ENCODE measurements at regions not wholly inside any gene's neighbourhood (a gene's known extent, or its start where the extent isn't known, plus 50 kb on each side); places are given as distances from the start of the nearest gene placed in this dataset.
A peak's percentile ranks its signal among the peaks of the same experiment; 100 is the strongest.

DNA sequence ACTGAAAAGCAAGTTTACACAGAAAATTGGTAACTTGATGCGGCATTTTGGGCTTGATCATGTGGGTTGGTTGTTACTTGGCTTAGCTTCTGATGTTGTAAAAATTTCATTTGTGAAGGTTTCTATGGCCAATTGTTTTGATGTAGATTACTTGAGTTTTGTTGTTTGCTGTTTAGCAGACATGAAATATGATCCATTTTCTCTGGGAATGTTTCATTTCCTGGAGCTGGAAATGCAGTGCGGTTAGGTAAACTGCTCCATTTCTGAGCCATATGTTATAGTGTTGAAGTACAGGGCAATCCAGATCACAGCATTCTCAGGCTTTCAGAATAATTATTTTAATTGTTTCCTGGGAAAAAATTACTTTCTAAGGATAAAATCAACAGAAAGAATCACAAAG is 396.9 kb downstream of the ENC1 start:
- no TSS peak for BruUV-seq (replicated peaks)
- DNase-seq (ENCODE audit: low read depth, low spot score) (peak; percentile 61), FAIRE-seq (peak; percentile 67)

More for the DNA sequence above, 396.9 kb downstream of the ENC1 start:
- dilution Hi-C loops (cut with MboI; ENCODE audit: extremely low pct_ligation_motif_present, low sequenced_read_pairs) (no loop called here), intact Hi-C loops (cut with micrococcal nuclease) (loop anchor here (2.0 kb wide), 1 partner anchor 13 kb away; no protein-coding TSS in a partner anchor)
- no peak overlapping the region for H3K27ac ChIP-seq (ENCODE audit: insufficient read depth, low read depth, low read length)
- ChIA-PET POLR2A (no interaction called here), CTCF (interaction anchor here (0.7 to 1.2 kb wide), 3 partner anchors 14 to 30 kb away, joined by 3 read pairs; no protein-coding TSS in a partner anchor)
- H3K4me1 ChIP-seq (ENCODE audit: control insufficient read depth, extremely low read depth, insufficient read depth, low read length) = peaks cover 8% of the 10 kb centered on the region
- no peaks in the 10 kb centered on the region for H3K9me3 ChIP-seq (replicated peaks; ENCODE audit: control insufficient read depth, insufficient read depth, low read length)
- H3K9me1 ChIP-seq (replicated peaks; ENCODE audit: control insufficient read depth, extremely low read depth, insufficient read depth, low read length) = no peaks in the 10 kb centered on the region
- no peak overlapping the region for H3K9ac ChIP-seq (replicated peaks; ENCODE audit: extremely low read depth, insufficient read depth, low read length)
- H2AFZ ChIP-seq (ENCODE audit: low read depth, low read length) = no peak overlapping the region
- no peak overlapping the region for H3K4me3 ChIP-seq (replicated peaks in 1 of 3; ENCODE audit: insufficient read depth in 1 of 3, low read depth in 1 of 3, low read length in 3 of 3)
- H4K20me1 ChIP-seq (replicated peaks; ENCODE audit: control insufficient read depth, extremely low read depth, insufficient read depth, low read length) = no peaks in the 10 kb centered on the region
- H3K4me2 ChIP-seq (ENCODE audit: insufficient read depth, low read length) = no peak overlapping the region
- H3K79me2 ChIP-seq (ENCODE audit: control insufficient read depth, insufficient read depth, low read length) = no peaks in the 10 kb centered on the region
- H3K27me3 ChIP-seq (ENCODE audit: control insufficient read depth in 2 of 2, insufficient read depth in 2 of 2, low read length in 2 of 2) = peaks cover 4 to 8% of the 10 kb centered on the region in 2 experiments
- TF ChIP-seq, protein P1, sequence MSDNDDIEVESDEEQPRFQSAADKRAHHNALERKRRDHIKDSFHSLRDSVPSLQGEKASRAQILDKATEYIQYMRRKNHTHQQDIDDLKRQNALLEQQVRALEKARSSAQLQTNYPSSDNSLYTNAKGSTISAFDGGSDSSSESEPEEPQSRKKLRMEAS (IDR thresholded peaks at IDR 0.05; ENCODE audit: insufficient read depth, insufficient read length) = no peak
- TF ChIP-seq FOS (IDR thresholded peaks at IDR 0.05; ENCODE audit: borderline replicate concordance, insufficient read depth, low read length) = no peak
- TF ChIP-seq MYC (IDR thresholded peaks at IDR 0.05; ENCODE audit: low read depth, low read length) = no peak
- no peak for TF ChIP-seq POLR2AphosphoS5 (IDR thresholded peaks at IDR 0.05; ENCODE audit: insufficient read depth, low read depth, low read length)
- TF ChIP-seq, protein P2, sequence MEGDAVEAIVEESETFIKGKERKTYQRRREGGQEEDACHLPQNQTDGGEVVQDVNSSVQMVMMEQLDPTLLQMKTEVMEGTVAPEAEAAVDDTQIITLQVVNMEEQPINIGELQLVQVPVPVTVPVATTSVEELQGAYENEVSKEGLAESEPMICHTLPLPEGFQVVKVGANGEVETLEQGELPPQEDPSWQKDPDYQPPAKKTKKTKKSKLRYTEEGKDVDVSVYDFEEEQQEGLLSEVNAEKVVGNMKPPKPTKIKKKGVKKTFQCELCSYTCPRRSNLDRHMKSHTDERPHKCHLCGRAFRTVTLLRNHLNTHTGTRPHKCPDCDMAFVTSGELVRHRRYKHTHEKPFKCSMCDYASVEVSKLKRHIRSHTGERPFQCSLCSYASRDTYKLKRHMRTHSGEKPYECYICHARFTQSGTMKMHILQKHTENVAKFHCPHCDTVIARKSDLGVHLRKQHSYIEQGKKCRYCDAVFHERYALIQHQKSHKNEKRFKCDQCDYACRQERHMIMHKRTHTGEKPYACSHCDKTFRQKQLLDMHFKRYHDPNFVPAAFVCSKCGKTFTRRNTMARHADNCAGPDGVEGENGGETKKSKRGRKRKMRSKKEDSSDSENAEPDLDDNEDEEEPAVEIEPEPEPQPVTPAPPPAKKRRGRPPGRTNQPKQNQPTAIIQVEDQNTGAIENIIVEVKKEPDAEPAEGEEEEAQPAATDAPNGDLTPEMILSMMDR (IDR thresholded peaks at IDR 0.05; ENCODE audit: extremely low read depth in 1 of 2, insufficient read depth in 1 of 2, low read depth in 1 of 2, low read length in 2 of 2) = no peak
- no peak for TF ChIP-seq JUN (IDR thresholded peaks at IDR 0.05; ENCODE audit: borderline replicate concordance, insufficient read depth, insufficient read length, low read depth)
- TF ChIP-seq GATA2 (IDR thresholded peaks at IDR 0.05; ENCODE audit: insufficient read depth, insufficient read length, low read depth, low read length) = no peak
- no peak for TF ChIP-seq EZH2 (IDR thresholded peaks at IDR 0.05; ENCODE audit: borderline replicate concordance, low read depth, low read length, severe bottlenecking)
- no peak for TF ChIP-seq POLR2A (IDR thresholded peaks at IDR 0.05; ENCODE audit: low read depth, low read length)
- H3K36me3 ChIP-seq (ENCODE audit: control insufficient read depth in 2 of 2, extremely low read depth in 1 of 2, insufficient read depth in 2 of 2, low read length in 2 of 2) = no peaks in the 10 kb centered on the region

Data from endothelial cell of umbilical vein (primary cell).